AG04449 (cell line): ENCODE measurements at regions not wholly inside any gene's neighbourhood (a gene's known extent, or its start where the extent isn't known, plus 50 kb on each side); places are given as distances from the start of the nearest gene placed in this dataset.

Source experiments
- CTCF ChIA-PET: fragments of 350-600 bp; formaldehyde crosslinking; extraction: SDS; loops from one replicate; lab custom pipeline; 2021; ENCODE audit warnings: antibody characterized with exemption; lab: Yijun Ruan, JAX
- POLR2A ChIA-PET: fragments of 400-600, 350-600 bp; formaldehyde crosslinking; extraction: SDS; loops from one replicate; lab custom pipeline; 2020; ENCODE audit warnings: antibody characterized with exemption, inconsistent platforms; lab: Yijun Ruan, JAX
- DNase-seq: peaks from one replicate; pipeline ENCODE4 v3.0.0-alpha.2; 2010; ENCODE audit warnings: low read depth, low spot score
- H3K4me3 ChIP-seq: 2 replicates; pipeline ENCODE4 v1.5.1; 2011; ENCODE audit warnings: low read depth, mild to moderate bottlenecking, control low read depth, low read length
- TF ChIP-seq, protein P1 (sequence below): IDR thresholded peaks from one replicate; pipeline ENCODE4 v1.5.1; 2011; ENCODE audit warnings: mild to moderate bottlenecking, moderate library complexity, low read length, control low read depth, inconsistent platforms; ENCODE audit not compliant: insufficient read depth; ENCODE audit errors: missing control alignments

DNA sequence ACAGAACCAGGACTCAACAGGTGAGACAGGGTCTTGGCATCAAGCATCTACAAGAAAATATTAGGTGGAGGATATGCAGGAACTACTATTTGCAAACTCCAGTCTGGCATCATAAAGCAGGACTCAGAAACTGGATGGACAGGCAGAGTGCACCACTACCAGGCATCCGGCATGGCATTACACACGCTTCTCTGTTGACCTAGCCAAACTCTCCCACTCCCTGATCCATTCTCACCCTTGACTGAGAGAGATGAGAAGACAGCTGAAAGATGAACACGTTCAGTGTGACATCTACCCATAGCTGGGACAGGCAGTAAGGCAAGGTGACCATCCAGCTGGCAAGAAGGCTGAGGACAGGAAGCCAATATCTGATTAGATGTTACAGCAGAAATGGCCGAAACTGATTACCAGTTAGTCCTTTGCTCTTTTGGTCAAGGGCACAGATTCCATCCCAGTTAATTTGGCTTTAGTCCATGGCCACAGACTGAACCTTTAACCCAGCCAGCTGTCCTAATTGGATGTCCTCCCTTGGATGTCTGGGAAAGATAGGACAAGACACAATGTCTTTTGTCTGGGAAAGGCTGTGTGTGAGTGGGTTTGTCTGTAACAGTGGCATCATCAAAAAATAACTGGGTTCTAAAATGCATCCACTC, 71.6 kb downstream of the BBS10 start:
- TF ChIP-seq, protein P1, sequence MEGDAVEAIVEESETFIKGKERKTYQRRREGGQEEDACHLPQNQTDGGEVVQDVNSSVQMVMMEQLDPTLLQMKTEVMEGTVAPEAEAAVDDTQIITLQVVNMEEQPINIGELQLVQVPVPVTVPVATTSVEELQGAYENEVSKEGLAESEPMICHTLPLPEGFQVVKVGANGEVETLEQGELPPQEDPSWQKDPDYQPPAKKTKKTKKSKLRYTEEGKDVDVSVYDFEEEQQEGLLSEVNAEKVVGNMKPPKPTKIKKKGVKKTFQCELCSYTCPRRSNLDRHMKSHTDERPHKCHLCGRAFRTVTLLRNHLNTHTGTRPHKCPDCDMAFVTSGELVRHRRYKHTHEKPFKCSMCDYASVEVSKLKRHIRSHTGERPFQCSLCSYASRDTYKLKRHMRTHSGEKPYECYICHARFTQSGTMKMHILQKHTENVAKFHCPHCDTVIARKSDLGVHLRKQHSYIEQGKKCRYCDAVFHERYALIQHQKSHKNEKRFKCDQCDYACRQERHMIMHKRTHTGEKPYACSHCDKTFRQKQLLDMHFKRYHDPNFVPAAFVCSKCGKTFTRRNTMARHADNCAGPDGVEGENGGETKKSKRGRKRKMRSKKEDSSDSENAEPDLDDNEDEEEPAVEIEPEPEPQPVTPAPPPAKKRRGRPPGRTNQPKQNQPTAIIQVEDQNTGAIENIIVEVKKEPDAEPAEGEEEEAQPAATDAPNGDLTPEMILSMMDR: no peak
- ChIA-PET CTCF (interaction anchor here (1.5 kb wide), 1 partner anchor 750 kb away, joined by 4 read pairs; no protein-coding TSS in a partner anchor), POLR2A (interaction anchor here (1.1 to 1.5 kb wide), 3 partner anchors 10 to 61 kb away, joined by 3 to 8 read pairs (median 5); no protein-coding TSS in a partner anchor)

DNA sequence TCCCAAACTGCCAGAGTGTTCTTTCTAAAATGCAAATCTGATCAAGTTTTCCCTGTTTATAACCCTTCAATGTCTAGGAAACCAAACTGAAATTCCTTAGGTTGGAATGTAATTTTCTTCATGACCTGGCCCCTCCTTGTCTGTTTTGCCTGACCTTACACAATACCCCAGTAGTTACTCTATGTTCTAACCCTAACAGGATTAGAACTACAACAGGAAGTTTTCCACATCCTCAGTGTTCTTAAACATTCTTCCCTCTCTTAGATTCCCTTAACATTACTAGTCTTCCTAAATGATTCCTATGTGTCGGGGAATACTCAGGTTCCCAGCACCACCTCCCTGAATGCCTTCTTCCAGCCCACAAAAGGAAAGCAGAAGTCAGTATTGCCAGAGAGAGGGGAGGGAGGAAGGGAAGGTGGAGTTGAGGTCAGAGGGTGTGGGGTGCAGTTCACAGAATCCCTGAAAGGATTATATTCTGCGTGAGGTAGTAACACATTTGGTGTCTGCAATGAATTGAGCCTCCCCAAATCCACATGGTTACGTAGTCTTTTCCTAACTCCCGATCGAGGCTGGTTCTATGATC, 72.6 kb downstream of the BBS10 start:
- H3K4me3 ChIP-seq: no peak overlapping the region
- DNase-seq: no peak
- ChIA-PET POLR2A (no interaction called here), CTCF (no interaction called here)
- TF ChIP-seq, protein P1: no peak

More for the DNA sequence above, 71.6 kb downstream of the BBS10 start:
- DNase-seq: no peak
- H3K4me3 ChIP-seq: no peak overlapping the region

DNA sequence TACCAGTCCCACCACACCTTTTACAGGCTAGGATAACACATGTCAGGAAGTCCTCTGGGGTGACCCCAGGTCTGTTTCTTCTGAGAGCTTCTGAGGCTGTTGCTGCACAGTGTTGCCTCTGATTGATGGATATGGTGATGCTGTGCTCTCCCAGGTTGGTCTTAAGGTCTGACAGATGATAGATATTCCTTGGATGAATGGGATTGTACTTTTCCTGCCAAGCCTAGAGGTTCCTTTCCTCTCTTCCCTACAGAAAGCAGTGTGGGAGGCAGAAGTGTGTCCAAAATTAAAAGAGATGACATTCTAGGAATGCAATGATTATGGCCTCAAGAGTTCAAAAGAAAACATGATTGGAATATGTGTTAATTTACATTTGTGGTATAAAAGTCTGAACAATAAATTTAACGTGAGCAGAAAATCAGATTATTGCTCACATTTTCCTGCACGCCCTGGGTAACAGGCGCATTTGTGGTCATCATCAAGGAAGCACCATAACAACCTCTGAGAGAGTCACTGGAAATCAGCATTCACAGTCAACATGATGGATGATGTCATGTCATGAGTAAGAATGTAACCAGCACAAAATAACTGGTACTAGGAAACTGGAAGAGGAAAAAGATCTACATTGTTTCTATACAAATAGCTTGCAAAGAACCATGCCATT, 73.7 kb downstream of the BBS10 start:
- H3K4me3 ChIP-seq: no peak overlapping the region
- DNase-seq: no peak
- TF ChIP-seq, protein P1: no peak
- ChIA-PET POLR2A (no interaction called here), CTCF (interaction anchor here (0.7 kb wide), 1 partner anchor 16 kb away, joined by 3 read pairs; no protein-coding TSS in a partner anchor)

DNA sequence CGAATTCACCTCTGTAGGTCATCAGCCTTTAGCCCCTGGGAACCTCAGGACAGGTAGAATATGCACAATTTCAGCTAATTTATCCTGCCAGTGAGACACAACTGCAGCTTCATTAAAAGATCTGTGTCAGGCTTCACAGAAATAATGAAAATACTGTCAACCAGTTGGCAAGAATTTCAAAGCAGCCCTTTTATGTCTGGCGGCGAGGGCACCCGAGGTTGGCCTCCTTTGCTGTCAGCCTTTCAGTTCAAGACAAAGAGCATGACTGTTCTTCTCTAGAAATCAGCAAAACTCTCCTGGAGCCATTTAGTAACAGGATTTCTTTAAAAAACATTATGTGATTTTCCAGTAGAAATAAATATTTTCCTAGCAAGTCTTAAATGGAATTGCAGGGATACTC, 75.9 kb downstream of the BBS10 start:
- DNase-seq: no peak
- CTCF ChIA-PET: no interaction called here
- POLR2A ChIA-PET: no interaction called here

DNA sequence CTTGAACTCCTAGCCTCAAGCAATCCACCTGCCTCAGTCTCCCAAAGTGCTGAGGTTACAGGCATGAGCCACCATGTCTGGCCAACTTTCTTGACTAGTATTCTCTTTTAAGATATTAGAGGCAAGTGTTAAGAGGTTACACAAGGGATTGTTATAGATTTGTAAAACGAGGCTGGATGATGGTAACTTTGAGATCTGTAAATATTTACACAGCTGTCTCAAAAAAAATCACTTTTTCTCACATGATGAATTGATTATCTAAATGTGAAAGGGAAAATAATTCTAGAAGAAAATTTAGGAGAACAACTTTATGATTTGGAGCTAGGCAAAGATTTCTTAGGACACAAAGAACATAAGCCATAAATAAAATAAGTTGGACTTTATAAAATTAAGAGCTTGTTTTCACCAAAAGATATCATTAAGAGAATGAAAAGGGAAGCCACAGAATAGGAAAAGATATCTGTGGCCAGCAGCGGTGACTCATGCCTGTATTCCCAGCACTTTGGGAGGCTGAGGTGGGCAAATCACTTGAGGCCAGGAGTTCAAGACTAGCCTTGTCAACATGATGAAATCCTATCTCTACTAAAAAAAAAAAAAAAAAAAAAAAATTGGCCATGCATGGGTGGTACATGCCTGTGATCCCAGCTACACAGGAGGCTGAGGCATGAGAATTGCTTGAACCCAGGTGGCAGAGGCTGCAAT, 77.4 kb downstream of the BBS10 start:
- no peak overlapping the region for H3K4me3 ChIP-seq
- no peak for DNase-seq
- ChIA-PET POLR2A (interaction anchor here (0.8 kb wide), 1 partner anchor 11 kb away, joined by 3 read pairs; no protein-coding TSS in a partner anchor), CTCF (interaction anchor here (0.9 kb wide), 1 partner anchor 21 kb away, joined by 3 read pairs; no protein-coding TSS in a partner anchor)
- TF ChIP-seq, protein P1: no peak

More for the DNA sequence above, 75.9 kb downstream of the BBS10 start:
- no peak overlapping the region for H3K4me3 ChIP-seq
- TF ChIP-seq, protein P1: no peak
